ENCODE measurements at regions not wholly inside any gene's neighbourhood (a gene's known extent, or its start where the extent isn't known, plus 50 kb on each side); places are given as distances from the start of the nearest gene placed in this dataset.

DNA sequence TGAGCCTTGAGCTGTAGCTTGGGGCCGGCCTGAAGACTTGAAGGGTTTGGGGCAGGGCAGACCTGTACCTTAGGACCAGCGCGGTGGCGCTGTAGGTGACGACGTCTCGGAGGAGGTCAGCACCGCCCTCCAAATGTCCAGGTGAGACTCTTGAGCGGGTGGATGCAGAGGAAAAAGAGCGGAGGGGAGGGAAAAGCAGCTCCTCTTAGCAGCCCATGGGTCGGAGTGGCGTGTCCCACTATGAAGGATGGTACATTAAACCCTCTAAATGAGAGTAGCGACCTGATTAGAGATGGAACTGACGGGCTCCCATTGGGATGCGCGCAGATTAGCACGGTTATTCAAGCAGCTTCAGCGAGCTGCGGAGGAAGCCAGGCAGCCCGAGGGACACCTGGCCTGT is 77.0 kb upstream of the MAP1LC3B2 start:
- Histone ChIP-seq H3K27ac (ENCODE audit: insufficient read depth, low read depth, low read length) (no peak overlapping the region), H3K4me2 (ENCODE audit: insufficient read depth, low read length) (no peak overlapping the region), H3K27me3 (ENCODE audit: control insufficient read depth in 2 of 2, insufficient read depth in 2 of 2, low read length in 2 of 2) (peaks cover 0 to 2% of the 10 kb centered on the region in 2 experiments), H2AFZ (ENCODE audit: low read depth, low read length) (no peak overlapping the region), H3K36me3 (ENCODE audit: control insufficient read depth in 2 of 2, extremely low read depth in 1 of 2, insufficient read depth in 2 of 2, low read length in 2 of 2) (no peaks in the 10 kb centered on the region), H3K9me3 (replicated peaks; ENCODE audit: control insufficient read depth, insufficient read depth, low read length) (no peaks in the 10 kb centered on the region), H3K9ac (replicated peaks; ENCODE audit: extremely low read depth, insufficient read depth, low read length) (no peak overlapping the region), H3K4me3 (replicated peaks in 1 of 3; ENCODE audit: insufficient read depth in 1 of 3, low read depth in 1 of 3, low read length in 3 of 3) (no peak overlapping the region), H3K79me2 (ENCODE audit: control insufficient read depth, insufficient read depth, low read length) (no peaks in the 10 kb centered on the region), H3K4me1 (ENCODE audit: control insufficient read depth, extremely low read depth, insufficient read depth, low read length) (no peaks in the 10 kb centered on the region), H4K20me1 (replicated peaks; ENCODE audit: control insufficient read depth, extremely low read depth, insufficient read depth, low read length) (no peaks in the 10 kb centered on the region), H3K9me1 (replicated peaks; ENCODE audit: control insufficient read depth, extremely low read depth, insufficient read depth, low read length) (no peaks in the 10 kb centered on the region)
- CTCF ChIA-PET, result interaction anchor here (0.6 to 1.5 kb wide), 4 partner anchors 17 to 484 kb away, joined by 3 read pairs; partner anchors contain the start of gene MED13L
- no TSS peak for BruUV-seq (replicated peaks)
- intact Hi-C loops (cut with micrococcal nuclease), result no loop called here
- dilution Hi-C loops (cut with MboI; ENCODE audit: extremely low pct_ligation_motif_present, low sequenced_read_pairs), result no loop called here
- TF ChIP-seq POLR2AphosphoS5 (IDR thresholded peaks at IDR 0.05; ENCODE audit: insufficient read depth, low read depth, low read length) (no peak), JUN (IDR thresholded peaks at IDR 0.05; ENCODE audit: borderline replicate concordance, insufficient read depth, insufficient read length, low read depth) (no peak), GATA2 (IDR thresholded peaks at IDR 0.05; ENCODE audit: insufficient read depth, insufficient read length, low read depth, low read length) (no peak), EZH2 (IDR thresholded peaks at IDR 0.05; ENCODE audit: borderline replicate concordance, low read depth, low read length, severe bottlenecking) (no peak), FOS (IDR thresholded peaks at IDR 0.05; ENCODE audit: borderline replicate concordance, insufficient read depth, low read length) (no peak), MYC (IDR thresholded peaks at IDR 0.05; ENCODE audit: low read depth, low read length) (no peak), POLR2A (IDR thresholded peaks at IDR 0.05; ENCODE audit: low read depth, low read length) (no peak)
- TF ChIP-seq, protein P1, sequence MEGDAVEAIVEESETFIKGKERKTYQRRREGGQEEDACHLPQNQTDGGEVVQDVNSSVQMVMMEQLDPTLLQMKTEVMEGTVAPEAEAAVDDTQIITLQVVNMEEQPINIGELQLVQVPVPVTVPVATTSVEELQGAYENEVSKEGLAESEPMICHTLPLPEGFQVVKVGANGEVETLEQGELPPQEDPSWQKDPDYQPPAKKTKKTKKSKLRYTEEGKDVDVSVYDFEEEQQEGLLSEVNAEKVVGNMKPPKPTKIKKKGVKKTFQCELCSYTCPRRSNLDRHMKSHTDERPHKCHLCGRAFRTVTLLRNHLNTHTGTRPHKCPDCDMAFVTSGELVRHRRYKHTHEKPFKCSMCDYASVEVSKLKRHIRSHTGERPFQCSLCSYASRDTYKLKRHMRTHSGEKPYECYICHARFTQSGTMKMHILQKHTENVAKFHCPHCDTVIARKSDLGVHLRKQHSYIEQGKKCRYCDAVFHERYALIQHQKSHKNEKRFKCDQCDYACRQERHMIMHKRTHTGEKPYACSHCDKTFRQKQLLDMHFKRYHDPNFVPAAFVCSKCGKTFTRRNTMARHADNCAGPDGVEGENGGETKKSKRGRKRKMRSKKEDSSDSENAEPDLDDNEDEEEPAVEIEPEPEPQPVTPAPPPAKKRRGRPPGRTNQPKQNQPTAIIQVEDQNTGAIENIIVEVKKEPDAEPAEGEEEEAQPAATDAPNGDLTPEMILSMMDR (IDR thresholded peaks at IDR 0.05; ENCODE audit: extremely low read depth in 1 of 2, insufficient read depth in 1 of 2, low read depth in 1 of 2, low read length in 2 of 2), result no peak
- TF ChIP-seq, protein P2, sequence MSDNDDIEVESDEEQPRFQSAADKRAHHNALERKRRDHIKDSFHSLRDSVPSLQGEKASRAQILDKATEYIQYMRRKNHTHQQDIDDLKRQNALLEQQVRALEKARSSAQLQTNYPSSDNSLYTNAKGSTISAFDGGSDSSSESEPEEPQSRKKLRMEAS (IDR thresholded peaks at IDR 0.05; ENCODE audit: insufficient read depth, insufficient read length), result no peak
- FAIRE-seq (no peak), DNase-seq (ENCODE audit: low read depth, low spot score) (no peak)
- POLR2A ChIA-PET, result no interaction called here
